ENCODE measurements at regions not wholly inside any gene's neighbourhood (a gene's known extent, or its start where the extent isn't known, plus 50 kb on each side); places are given as distances from the start of the nearest gene placed in this dataset.

GRCh38 chr5:54821445-54822323 is 163.7 kb downstream of the ESM1 start:
- Mint-ChIP-seq H3K36me3 (ENCODE audit: insufficient read depth in 2 of 2) (no peaks in the 10 kb centered on the region), H3K9me3 (no peaks in the 10 kb centered on the region), H3K27ac (no peak overlapping the region), H3K27me3 (ENCODE audit: low read depth) (peaks cover 12% of the 10 kb centered on the region), H3K4me3 (no peak overlapping the region), H3K4me1 (ENCODE audit: low read depth) (no peaks in the 10 kb centered on the region)
- no peak for ATAC-seq (replicated peaks in 1 of 2)
- DNase-seq, result no peak

- ATAC-seq (replicated peaks in 1 of 2), result no peak
- Mint-ChIP-seq H3K4me3 (no peak overlapping the region), H3K4me1 (ENCODE audit: low read depth) (no peaks in the 10 kb centered on the region), H3K27ac (peak overlapping the region; percentile 12), H3K36me3 (ENCODE audit: insufficient read depth in 2 of 2) (no peaks in the 10 kb centered on the region), H3K27me3 (ENCODE audit: low read depth) (peaks cover 12% of the 10 kb centered on the region), H3K9me3 (peaks cover 0 to 2% of the 10 kb centered on the region in 2 donors)
- no peak for DNase-seq
Measured at GRCh38 chr5:54820346-54821134, 164.9 kb downstream of the ESM1 start.

GRCh38 chr5:54807421-54807820 is 178.0 kb downstream of the ESM1 start:
- no peak overlapping the region for H3K27ac Mint-ChIP-seq
- DNase-seq (no peak), ATAC-seq (replicated peaks in 1 of 2) (no peak)
- H3K4me1 Mint-ChIP-seq (ENCODE audit: low read depth), result peaks cover 13% of the 10 kb centered on the region
- no peaks in the 10 kb centered on the region for H3K27me3 Mint-ChIP-seq (ENCODE audit: low read depth)
- H3K36me3 Mint-ChIP-seq (ENCODE audit: insufficient read depth in 2 of 2), result peaks cover 0 to 2% of the 10 kb centered on the region in 2 donors
- H3K9me3 Mint-ChIP-seq, result peaks cover 0 to 4% of the 10 kb centered on the region in 2 donors
- no peak overlapping the region for H3K4me3 Mint-ChIP-seq

GRCh38 chr5:54804521-54804920 is 180.9 kb downstream of the ESM1 start:
- no peak overlapping the region for H3K4me3 Mint-ChIP-seq
- peaks cover 13% of the 10 kb centered on the region for H3K4me1 Mint-ChIP-seq (ENCODE audit: low read depth)
- ATAC-seq (replicated peaks in 1 of 2) (no peak), DNase-seq (no peak)
- H3K36me3 Mint-ChIP-seq (ENCODE audit: insufficient read depth in 2 of 2), result peaks cover 0 to 2% of the 10 kb centered on the region in 2 donors
- no peak overlapping the region for H3K27ac Mint-ChIP-seq
- H3K27me3 Mint-ChIP-seq (ENCODE audit: low read depth), result no peaks in the 10 kb centered on the region
- peaks cover 0 to 3% of the 10 kb centered on the region in 2 donors for H3K9me3 Mint-ChIP-seq

- peaks cover 0 to 3% of the 10 kb centered on the region in 2 donors for H3K9me3 Mint-ChIP-seq
- no peaks in the 10 kb centered on the region for H3K27me3 Mint-ChIP-seq (ENCODE audit: low read depth)
- no peak overlapping the region for H3K27ac Mint-ChIP-seq
- no peak overlapping the region for H3K4me3 Mint-ChIP-seq
- peaks cover 0 to 2% of the 10 kb centered on the region in 2 donors for H3K36me3 Mint-ChIP-seq (ENCODE audit: insufficient read depth in 2 of 2)
- ATAC-seq (replicated peaks in 1 of 2) (no peak), DNase-seq (no peak)
- peaks cover 13% of the 10 kb centered on the region for H3K4me1 Mint-ChIP-seq (ENCODE audit: low read depth)
Measured at GRCh38 chr5:54804086-54804485, 181.3 kb downstream of the ESM1 start.

GRCh38 chr5:54803471-54804011 is 181.9 kb downstream of the ESM1 start:
- no peak overlapping the region for H3K27ac Mint-ChIP-seq
- DNase-seq (no peak), ATAC-seq (replicated peaks in 1 of 2) (no peak)
- peaks cover 13% of the 10 kb centered on the region for H3K4me1 Mint-ChIP-seq (ENCODE audit: low read depth)
- H3K27me3 Mint-ChIP-seq (ENCODE audit: low read depth), result no peaks in the 10 kb centered on the region
- H3K4me3 Mint-ChIP-seq, result no peak overlapping the region
- H3K9me3 Mint-ChIP-seq, result peaks cover 0 to under 1% of the 10 kb centered on the region in 2 donors
- peaks cover 0 to 2% of the 10 kb centered on the region in 2 donors for H3K36me3 Mint-ChIP-seq (ENCODE audit: insufficient read depth in 2 of 2)

GRCh38 chr5:54799645-54800044 is 185.7 kb downstream of the ESM1 start:
- DNase-seq (no peak), ATAC-seq (replicated peaks in 1 of 2) (no peak)
- no peak overlapping the region for H3K4me3 Mint-ChIP-seq
- no peak overlapping the region for H3K27ac Mint-ChIP-seq
- peaks cover 17% of the 10 kb centered on the region for H3K4me1 Mint-ChIP-seq (ENCODE audit: low read depth)
- H3K27me3 Mint-ChIP-seq (ENCODE audit: low read depth), result peaks cover 16% of the 10 kb centered on the region
- H3K36me3 Mint-ChIP-seq (ENCODE audit: insufficient read depth in 2 of 2), result peaks cover 0 to 2% of the 10 kb centered on the region in 2 donors
- no peaks in the 10 kb centered on the region for H3K9me3 Mint-ChIP-seq

GRCh38 chr5:54795777-54796176 is 189.6 kb downstream of the ESM1 start:
- Mint-ChIP-seq H3K4me3 (no peak overlapping the region), H3K36me3 (ENCODE audit: insufficient read depth in 2 of 2) (peaks cover 2 to 5% of the 10 kb centered on the region in 2 donors), H3K9me3 (peaks cover 0 to 2% of the 10 kb centered on the region in 2 donors), H3K4me1 (ENCODE audit: low read depth) (peaks cover 24% of the 10 kb centered on the region), H3K27ac (no peak overlapping the region), H3K27me3 (ENCODE audit: low read depth) (peaks cover 24% of the 10 kb centered on the region)
- no peak for ATAC-seq (replicated peaks in 1 of 2)
- no peak for DNase-seq

- DNase-seq (no peak), ATAC-seq (replicated peaks in 1 of 2) (peak; percentile 8 to 37)
- Mint-ChIP-seq H3K27me3 (ENCODE audit: low read depth) (peaks cover 24% of the 10 kb centered on the region), H3K36me3 (ENCODE audit: insufficient read depth in 2 of 2) (peaks cover 2 to 9% of the 10 kb centered on the region in 2 donors), H3K27ac (peak overlapping the region; percentile 25), H3K9me3 (peaks cover 0 to 6% of the 10 kb centered on the region in 2 donors), H3K4me3 (no peak overlapping the region), H3K4me1 (ENCODE audit: low read depth) (peaks cover 24% of the 10 kb centered on the region)
Measured at GRCh38 chr5:54795284-54795683, 190.1 kb downstream of the ESM1 start.

- DNase-seq (peak; percentile 21 to 26), ATAC-seq (replicated peaks in 1 of 2) (peak; percentile 76 to 82)
- H3K27ac Mint-ChIP-seq, result peak overlapping the region; percentile 76
- peaks cover 0 to 6% of the 10 kb centered on the region in 2 donors for H3K9me3 Mint-ChIP-seq
- peaks cover 2 to 9% of the 10 kb centered on the region in 2 donors for H3K36me3 Mint-ChIP-seq (ENCODE audit: insufficient read depth in 2 of 2)
- peaks cover 24% of the 10 kb centered on the region for H3K4me1 Mint-ChIP-seq (ENCODE audit: low read depth)
- H3K27me3 Mint-ChIP-seq (ENCODE audit: low read depth), result peaks cover 24% of the 10 kb centered on the region
- H3K4me3 Mint-ChIP-seq, result peak overlapping the region; percentile 18 to 63
Measured at GRCh38 chr5:54794135-54794975, 191.0 kb downstream of the ESM1 start.

- Mint-ChIP-seq H3K4me1 (ENCODE audit: low read depth) (peaks cover 24% of the 10 kb centered on the region), H3K36me3 (ENCODE audit: insufficient read depth in 2 of 2) (peaks cover 2 to 9% of the 10 kb centered on the region in 2 donors), H3K9me3 (peaks cover 0 to 6% of the 10 kb centered on the region in 2 donors), H3K27me3 (ENCODE audit: low read depth) (peaks cover 24% of the 10 kb centered on the region), H3K4me3 (peak overlapping the region; percentile 18 to 63), H3K27ac (peak overlapping the region; percentile 76)
- DNase-seq, result no peak
- no peak for ATAC-seq (replicated peaks in 1 of 2)
Measured at GRCh38 chr5:54793468-54794134, 191.8 kb downstream of the ESM1 start.

Data from activated T-cell treated with anti-CD3 and anti-CD28 coated beads, Interleukin-2, amount 50 U/mL, for 72 hours (primary cell).